ENCODE measurements at regions not wholly inside any gene's neighbourhood (a gene's known extent, or its start where the extent isn't known, plus 50 kb on each side); places are given as distances from the start of the nearest gene placed in this dataset.

DNA sequence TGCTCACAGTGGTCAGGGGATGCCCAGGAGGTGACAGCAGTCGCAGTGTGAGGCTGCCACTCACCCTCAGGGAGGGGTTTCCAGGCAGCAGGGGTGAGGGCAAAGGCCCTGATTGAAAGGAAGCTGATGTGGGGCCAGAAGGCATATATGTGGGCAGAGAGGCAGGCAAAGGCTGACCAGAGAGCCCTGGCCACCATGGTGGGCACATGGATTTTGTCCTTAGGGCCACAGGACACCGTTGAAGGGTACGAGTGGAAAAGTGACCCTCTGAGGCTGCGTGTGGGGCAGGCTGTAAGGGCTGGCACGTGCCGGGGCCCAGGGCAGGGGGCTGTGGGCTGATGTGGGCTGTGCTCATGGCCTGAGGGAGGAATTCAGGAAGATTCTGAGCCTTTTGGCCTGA is 57.5 kb upstream of the ZNF32 start:
- Histone ChIP-seq H3K4me2 (ENCODE audit: insufficient read depth in 1 of 2, low read depth in 2 of 2, low read length in 2 of 2) (no peak overlapping the region), H4K20me1 (replicated peaks in 1 of 2; ENCODE audit: control insufficient read depth in 1 of 2, insufficient read depth in 2 of 2, low read length in 2 of 2) (no peaks in the 10 kb centered on the region), H3K4ac (replicated peaks; ENCODE audit: insufficient read length, low read depth, low read length) (no peak overlapping the region), H3K4me1 (replicated peaks in 1 of 4; ENCODE audit: control insufficient read depth in 3 of 4, insufficient read depth in 4 of 4, low read length in 3 of 4) (no peaks in the 10 kb centered on the region), H2BK20ac (ENCODE audit: low read length) (no peak overlapping the region), H3K9ac (replicated peaks in 1 of 4; ENCODE audit: extremely low read depth in 1 of 4, low read depth in 3 of 4, low read length in 3 of 4) (no peak overlapping the region), H2BK12ac (ENCODE audit: low read depth, low read length) (no peak overlapping the region), H3K23ac (ENCODE audit: insufficient read length) (no peak overlapping the region), H4K5ac (ENCODE audit: insufficient read length, low read depth, low read length) (no peak overlapping the region), H3K14ac (ENCODE audit: insufficient read length) (no peak overlapping the region), H2AK5ac (ENCODE audit: low read depth, low read length) (no peak overlapping the region), H3K27ac (ENCODE audit: low read depth, low read length) (no peak overlapping the region), H3K23me2 (ENCODE audit: low read depth, low read length) (no peaks in the 10 kb centered on the region), H3K56ac (replicated peaks; ENCODE audit: insufficient read length, low read depth, low read length) (no peak overlapping the region), H2BK15ac (ENCODE audit: low read length) (no peak overlapping the region), H3K9me3 (ENCODE audit: insufficient read depth in 2 of 2, low read depth in 1 of 2, low read length in 1 of 2) (no peaks in the 10 kb centered on the region), H3K79me1 (ENCODE audit: low read depth, low read length) (no peaks in the 10 kb centered on the region), H2AFZ (ENCODE audit: low read length) (no peak overlapping the region), H3K27me3 (replicated peaks in 1 of 4; ENCODE audit: control insufficient read depth in 3 of 4, extremely low read depth in 1 of 4, insufficient read depth in 3 of 4, low read length in 3 of 4) (no peaks in the 10 kb centered on the region), H3K36me3 (ENCODE audit: control insufficient read depth in 2 of 4, insufficient read depth in 4 of 4, low read length in 3 of 4) (no peaks in the 10 kb centered on the region), H4K91ac (replicated peaks; ENCODE audit: insufficient read length, low read length) (no peak overlapping the region), H4K8ac (ENCODE audit: extremely low read depth, insufficient read depth, low read length) (no peak overlapping the region), H3K18ac (ENCODE audit: extremely low read depth, low read length) (no peak overlapping the region), H2BK120ac (replicated peaks; ENCODE audit: low read depth, low read length) (no peak overlapping the region), H3K79me2 (ENCODE audit: control insufficient read depth in 1 of 2, insufficient read depth in 2 of 2, low read length in 2 of 2) (no peaks in the 10 kb centered on the region), H3K4me3 (ENCODE audit: extremely low read depth in 1 of 4, insufficient read depth in 2 of 4, low read depth in 3 of 4, low read length in 4 of 4) (no peak overlapping the region), H2BK5ac (ENCODE audit: low read depth, low read length) (no peak overlapping the region)
- ChIA-PET CTCF (ENCODE audit: partially characterized antibody) (interaction anchor here (1.2 to 2.5 kb wide), 2 partner anchors 16 to 199 kb away, joined by 3 to 7 read pairs; no protein-coding TSS in a partner anchor), POLR2A (ENCODE audit: partially characterized antibody) (no interaction called here)
- DNase-seq (ENCODE audit: low read depth in 1 of 2, low spot score in 2 of 2) (no peak), FAIRE-seq (no peak)
- 79% methylated on average over 6 of the region's 6 CpGs; no CpG with 5 or more reads in 1 of the 2 experiments for WGBS, 2 experiments (ENCODE audit: extremely low coverage in 1 of 2, insufficient coverage in 1 of 2, insufficient read length in 1 of 2, insufficient replicate concordance in 2 of 2, low coverage in 1 of 2, low lambda C conversion rate in 2 of 2, missing lambda C conversion rate in 1 of 2)
- TF ChIP-seq, protein P1, sequence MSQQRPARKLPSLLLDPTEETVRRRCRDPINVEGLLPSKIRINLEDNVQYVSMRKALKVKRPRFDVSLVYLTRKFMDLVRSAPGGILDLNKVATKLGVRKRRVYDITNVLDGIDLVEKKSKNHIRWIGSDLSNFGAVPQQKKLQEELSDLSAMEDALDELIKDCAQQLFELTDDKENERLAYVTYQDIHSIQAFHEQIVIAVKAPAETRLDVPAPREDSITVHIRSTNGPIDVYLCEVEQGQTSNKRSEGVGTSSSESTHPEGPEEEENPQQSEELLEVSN (IDR thresholded peaks at IDR 0.05): no peak
- TF ChIP-seq SIRT6 (IDR thresholded peaks at IDR 0.05; ENCODE audit: low read length) (no peak), ASH2L (IDR thresholded peaks at IDR 0.05; ENCODE audit: low read length) (no peak), RBBP5 (IDR thresholded peaks at IDR 0.05; ENCODE audit: borderline replicate concordance, low read depth, low read length) (no peak), POU5F1 (IDR thresholded peaks at IDR 0.05; ENCODE audit: low read depth, low read length) (no peak), YY1 (IDR thresholded peaks at IDR 0.05; ENCODE audit: low read depth, low read length) (no peak), NANOG (IDR thresholded peaks at IDR 0.05; ENCODE audit: insufficient read depth, low read depth, low read length, poor library complexity, severe bottlenecking) (no peak)

All from H1 (cell line).